Neural progenitor cell (in vitro differentiated cells): ENCODE measurements at regions not wholly inside any gene's neighbourhood (a gene's known extent, or its start where the extent isn't known, plus 50 kb on each side); places are given as distances from the start of the nearest gene placed in this dataset.
A peak's percentile ranks its signal among the peaks of the same experiment; 100 is the strongest.

Source experiments
- DNase-seq: peaks from one replicate; pipeline ENCODE4 v3.0.0-alpha.2; 2016; ENCODE audit warnings: low spot score
- H2AFZ ChIP-seq: fragments of 200-600 bp; sonication (generic); replicated peaks from 2 replicates; pipeline ENCODE4 v1.6.1; 2016; ENCODE audit warnings: antibody characterized with exemption
- H3F3A ChIP-seq: fragments of 200-600 bp; sonication (generic); 2 replicates; pipeline ENCODE4 v1.6.1; 2016; ENCODE audit warnings: antibody characterized with exemption, low read depth
- H3K27ac ChIP-seq: fragments of 200-600 bp; sonication (generic); 2 replicates; pipeline ENCODE4 v1.5.1; 2016; ENCODE audit warnings: mild to moderate bottlenecking
- H3K27me3 ChIP-seq: fragments of 200-600 bp; sonication (generic); 2 replicates; pipeline ENCODE4 v1.6.1; 2016; ENCODE audit warnings: mild to moderate bottlenecking, moderate library complexity
- H3K36me3 ChIP-seq: fragments of 200-600 bp; sonication (generic); 2 replicates; pipeline ENCODE4 v1.5.1; 2016
- H3K4me1 ChIP-seq: fragments of 200-600 bp; sonication (generic); 2 replicates; pipeline ENCODE4 v1.6.1; 2016; ENCODE audit warnings: mixed run types
- H3K4me2 ChIP-seq: fragments of 200-600 bp; sonication (generic); 2 replicates; pipeline ENCODE4 v1.6.1; 2016
- H3K4me3 ChIP-seq: fragments of 200-600 bp; sonication (generic); 2 replicates; pipeline ENCODE4 v1.5.1; 2016
- H3K79me2 ChIP-seq: fragments of 200-600 bp; sonication (generic); 2 replicates; pipeline ENCODE4 v1.6.1; 2016; ENCODE audit warnings: low read depth
- H3K9ac ChIP-seq: fragments of 200-600 bp; sonication (generic); 2 replicates; pipeline ENCODE4 v1.6.1; 2016
- H3K9me3 ChIP-seq: fragments of 200-600 bp; sonication (generic); 2 replicates; pipeline ENCODE4 v1.5.1; 2016; ENCODE audit warnings: low read depth
- H4K20me1 ChIP-seq: fragments of 200-600 bp; sonication (generic); 2 replicates; pipeline ENCODE4 v1.6.1; 2016; ENCODE audit warnings: low read depth
- H3K27ac Mint-ChIP-seq: 3 replicates; pipeline ENCODE4 v1.8.0; 2021; ENCODE audit warnings: mixed read lengths
- H3K27me3 Mint-ChIP-seq: 2 replicates; pipeline ENCODE4 v1.8.0; 2022; ENCODE audit warnings: low read depth, mild to moderate bottlenecking, inconsistent platforms, moderate library complexity, mixed read lengths; ENCODE audit not compliant: insufficient read depth
- H3K36me3 Mint-ChIP-seq: 3 replicates; pipeline ENCODE4 v1.8.0; 2021; ENCODE audit warnings: mixed read lengths
- H3K4me1 Mint-ChIP-seq: 3 replicates; pipeline ENCODE4 v1.8.0; 2021; ENCODE audit warnings: mixed read lengths
- H3K4me3 Mint-ChIP-seq: 3 replicates; pipeline ENCODE4 v1.8.0; 2021; ENCODE audit warnings: mild to moderate bottlenecking, moderate library complexity, mixed read lengths
- H3K9me3 Mint-ChIP-seq: 3 replicates; pipeline ENCODE4 v1.8.0; 2020; ENCODE audit warnings: mixed read lengths
- EZH2 ChIP-seq: fragments of 200-600 bp; sonication (generic); IDR thresholded peaks from 2 replicates; pipeline ENCODE4 v1.6.1; 2017; ENCODE audit warnings: antibody characterized with exemption, mild to moderate bottlenecking, moderate library complexity
- EZH2phosphoT487 ChIP-seq: fragments of 200-600 bp; sonication (generic); IDR thresholded peaks from 2 replicates; pipeline ENCODE4 v1.6.1; 2017; ENCODE audit warnings: antibody characterized with exemption
- TF ChIP-seq, protein P1 (sequence below): fragments of 200-600 bp; sonication (generic); IDR thresholded peaks from 2 replicates; pipeline ENCODE4 v1.5.1; 2017; ENCODE audit warnings: antibody characterized with exemption, mild to moderate bottlenecking

DNA sequence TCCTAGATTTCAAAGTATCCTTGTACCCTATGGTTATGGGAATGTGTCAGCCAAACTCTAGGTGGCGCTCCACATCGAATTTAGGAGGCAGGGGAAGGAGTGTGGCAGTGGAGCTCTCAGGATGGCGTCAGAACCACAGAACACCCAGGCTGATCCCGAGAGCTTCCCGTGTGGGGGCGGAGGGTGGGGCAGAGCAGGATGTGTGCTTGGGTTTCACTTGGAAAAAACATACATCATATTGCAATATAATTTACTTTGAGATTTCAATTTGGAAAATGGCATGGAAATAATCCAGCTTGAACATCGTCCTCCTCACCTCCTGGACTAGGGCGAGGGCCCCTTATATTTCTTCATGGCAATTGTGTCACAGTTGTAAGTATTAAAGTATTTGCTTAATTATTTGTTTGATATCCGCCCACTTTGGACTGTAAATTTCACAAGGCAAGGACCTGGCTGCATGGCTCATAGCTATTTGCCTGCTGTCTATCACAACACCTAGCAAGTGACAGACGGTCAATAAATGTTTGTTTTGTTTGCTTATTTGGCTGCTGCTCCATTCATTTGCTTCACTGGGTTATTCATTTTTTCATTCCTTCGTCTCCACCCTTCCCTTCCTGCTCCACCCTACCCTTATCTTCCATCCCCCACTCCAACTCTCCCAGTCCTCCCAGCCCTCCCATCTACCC is 221.5 kb upstream of the HMGA2 start:
- H3F3A ChIP-seq = no peaks in the 10 kb centered on the region
- peak overlapping the region; percentile 39 for H3K4me2 ChIP-seq
- H3K27me3 ChIP-seq = no peaks in the 10 kb centered on the region
- DNase-seq = peak; percentile 80
- H2AFZ ChIP-seq = no peak overlapping the region
- no peak overlapping the region for H3K27ac ChIP-seq
- Mint-ChIP-seq H3K4me1 (peaks cover 18% of the 10 kb centered on the region), H3K27me3 (peaks cover 2% of the 10 kb centered on the region), H3K27ac (no peak overlapping the region), H3K4me3 (no peak overlapping the region), H3K9me3 (peaks cover 2% of the 10 kb centered on the region), H3K36me3 (peaks cover 2% of the 10 kb centered on the region)
- H4K20me1 ChIP-seq = no peaks in the 10 kb centered on the region
- TF ChIP-seq, protein P1, sequence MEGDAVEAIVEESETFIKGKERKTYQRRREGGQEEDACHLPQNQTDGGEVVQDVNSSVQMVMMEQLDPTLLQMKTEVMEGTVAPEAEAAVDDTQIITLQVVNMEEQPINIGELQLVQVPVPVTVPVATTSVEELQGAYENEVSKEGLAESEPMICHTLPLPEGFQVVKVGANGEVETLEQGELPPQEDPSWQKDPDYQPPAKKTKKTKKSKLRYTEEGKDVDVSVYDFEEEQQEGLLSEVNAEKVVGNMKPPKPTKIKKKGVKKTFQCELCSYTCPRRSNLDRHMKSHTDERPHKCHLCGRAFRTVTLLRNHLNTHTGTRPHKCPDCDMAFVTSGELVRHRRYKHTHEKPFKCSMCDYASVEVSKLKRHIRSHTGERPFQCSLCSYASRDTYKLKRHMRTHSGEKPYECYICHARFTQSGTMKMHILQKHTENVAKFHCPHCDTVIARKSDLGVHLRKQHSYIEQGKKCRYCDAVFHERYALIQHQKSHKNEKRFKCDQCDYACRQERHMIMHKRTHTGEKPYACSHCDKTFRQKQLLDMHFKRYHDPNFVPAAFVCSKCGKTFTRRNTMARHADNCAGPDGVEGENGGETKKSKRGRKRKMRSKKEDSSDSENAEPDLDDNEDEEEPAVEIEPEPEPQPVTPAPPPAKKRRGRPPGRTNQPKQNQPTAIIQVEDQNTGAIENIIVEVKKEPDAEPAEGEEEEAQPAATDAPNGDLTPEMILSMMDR = peak; percentile 83
- no peak for TF ChIP-seq EZH2phosphoT487
- H3K4me1 ChIP-seq = peaks cover 21% of the 10 kb centered on the region
- no peaks in the 10 kb centered on the region for H3K79me2 ChIP-seq
- no peaks in the 10 kb centered on the region for H3K36me3 ChIP-seq
- no peak overlapping the region for H3K9ac ChIP-seq
- no peak overlapping the region for H3K4me3 ChIP-seq
- no peaks in the 10 kb centered on the region for H3K9me3 ChIP-seq

DNA sequence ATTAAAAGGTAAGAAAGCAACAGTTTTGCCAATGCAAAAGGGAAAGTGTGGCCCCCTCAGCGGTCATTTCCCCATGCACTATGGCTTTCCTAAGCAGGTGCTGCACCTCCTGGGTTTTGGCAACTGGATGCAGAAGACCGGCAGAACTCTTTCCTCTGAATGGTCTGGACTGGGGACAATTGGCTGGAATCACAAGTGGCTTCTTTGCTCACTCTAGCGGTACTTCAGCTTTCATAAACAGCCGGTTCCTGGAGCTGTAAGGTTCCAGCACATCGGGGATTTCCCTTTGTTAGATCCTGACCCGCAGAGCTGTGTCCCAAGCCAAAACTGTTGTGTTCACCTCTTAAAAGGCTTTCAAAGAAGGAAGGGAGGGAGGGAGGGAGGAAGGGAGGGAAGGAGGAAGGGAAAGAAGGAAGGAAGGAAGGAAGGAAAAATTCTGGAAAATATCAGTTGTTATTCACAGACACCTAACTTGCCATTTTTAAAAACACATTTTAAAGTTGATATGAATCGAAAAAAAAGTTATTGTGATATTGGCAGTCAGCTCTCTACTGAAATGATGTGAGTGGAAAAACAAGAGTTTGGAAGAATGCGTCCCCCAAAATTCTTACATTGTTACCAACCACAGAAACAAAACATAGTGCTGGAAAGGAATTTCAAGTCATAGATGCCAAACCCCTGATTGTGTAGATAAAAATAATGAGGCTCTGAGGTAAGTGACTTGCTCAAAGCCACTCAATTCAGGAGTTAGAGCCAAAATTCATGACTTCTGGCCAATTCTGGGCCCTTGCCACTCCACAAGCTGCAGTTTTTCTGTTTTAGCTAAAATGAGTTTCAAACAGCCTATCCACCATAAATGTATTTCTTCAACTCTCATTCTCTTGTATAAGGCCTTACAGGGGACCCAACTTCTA is 220.6 kb upstream of the HMGA2 start:
- H3K4me3 ChIP-seq = no peak overlapping the region
- H4K20me1 ChIP-seq = no peaks in the 10 kb centered on the region
- H3K9me3 ChIP-seq = no peaks in the 10 kb centered on the region
- H3K4me3 Mint-ChIP-seq = no peak overlapping the region
- no peak overlapping the region for H3K9ac ChIP-seq
- peaks cover 16% of the 10 kb centered on the region for H3K4me1 ChIP-seq
- H3K9me3 Mint-ChIP-seq = peaks cover 4% of the 10 kb centered on the region
- no peak overlapping the region for H3K27ac ChIP-seq
- H3K4me2 ChIP-seq = peak overlapping the region; percentile 39
- no peaks in the 10 kb centered on the region for H3K79me2 ChIP-seq
- DNase-seq = peak; percentile 44
- H3F3A ChIP-seq = no peaks in the 10 kb centered on the region
- H3K27me3 ChIP-seq = no peaks in the 10 kb centered on the region
- peaks cover 2% of the 10 kb centered on the region for H3K36me3 Mint-ChIP-seq
- H3K27ac Mint-ChIP-seq = no peak overlapping the region
- H3K36me3 ChIP-seq = no peaks in the 10 kb centered on the region
- H3K27me3 Mint-ChIP-seq = peaks cover 2% of the 10 kb centered on the region
- TF ChIP-seq EZH2 (no peak), EZH2phosphoT487 (no peak)
- TF ChIP-seq, protein P1 = no peak
- H2AFZ ChIP-seq = peak overlapping the region; percentile 32
- peaks cover 18% of the 10 kb centered on the region for H3K4me1 Mint-ChIP-seq

DNA sequence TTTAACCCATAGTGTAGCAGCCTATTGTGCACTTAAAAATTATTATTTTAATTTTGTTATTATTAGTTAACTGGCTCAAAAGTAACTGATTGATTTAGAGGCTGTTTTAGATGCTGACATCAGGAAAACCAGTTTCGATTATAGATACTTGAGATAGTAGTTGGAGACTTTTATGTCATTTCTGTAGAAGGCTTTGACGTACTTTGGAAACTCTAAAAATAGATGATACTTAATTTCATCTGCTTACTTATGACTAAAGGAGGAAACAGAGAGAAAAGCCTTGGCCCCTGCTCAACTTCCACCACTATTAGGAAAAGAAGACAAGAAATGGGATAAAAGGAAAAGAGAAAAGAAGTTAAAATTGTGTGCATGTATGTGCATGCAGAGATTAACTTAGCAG is 219.3 kb upstream of the HMGA2 start:
- Mint-ChIP-seq H3K4me3 (no peak overlapping the region), H3K27me3 (peaks cover 2% of the 10 kb centered on the region), H3K36me3 (peaks cover 2% of the 10 kb centered on the region), H3K4me1 (peaks cover 18% of the 10 kb centered on the region), H3K9me3 (peaks cover 4% of the 10 kb centered on the region), H3K27ac (no peak overlapping the region)
- Histone ChIP-seq H3K9ac (no peak overlapping the region), H3K4me2 (no peak overlapping the region), H3K79me2 (no peaks in the 10 kb centered on the region), H3K4me3 (no peak overlapping the region), H3K9me3 (no peaks in the 10 kb centered on the region), H2AFZ (no peak overlapping the region), H3K36me3 (no peaks in the 10 kb centered on the region), H4K20me1 (no peaks in the 10 kb centered on the region), H3K4me1 (peaks cover 13% of the 10 kb centered on the region), H3F3A (no peaks in the 10 kb centered on the region), H3K27me3 (no peaks in the 10 kb centered on the region), H3K27ac (no peak overlapping the region)
- TF ChIP-seq, protein P1 = no peak
- no peak for TF ChIP-seq EZH2phosphoT487
- no peak for TF ChIP-seq EZH2
- no peak for DNase-seq
